NAMALWA (cell line): ENCODE measurements at regions not wholly inside any gene's neighbourhood (a gene's known extent, or its start where the extent isn't known, plus 50 kb on each side); places are given as distances from the start of the nearest gene placed in this dataset.
A peak's percentile ranks its signal among the peaks of the same experiment; 100 is the strongest.

Source experiments
- DNase-seq: peaks from one replicate; pipeline ENCODE4 v3.0.0-alpha.2; 2015; ENCODE audit warnings: low spot score

- DNase-seq = no peak
These were observed 178.0 kb upstream of the SASH1 start for GRCh38 chr6:148164645-148165044.

- peak; percentile 63 for DNase-seq
These were observed 176.2 kb upstream of the SASH1 start for GRCh38 chr6:148166339-148166968.

GRCh38 chr6:148169706-148170105 lies 172.9 kb upstream of the SASH1 start:
- no peak for DNase-seq

GRCh38 chr6:148170286-148170685 lies 172.4 kb upstream of the SASH1 start:
- DNase-seq = no peak

- DNase-seq = no peak
These were observed 169.1 kb upstream of the SASH1 start for GRCh38 chr6:148173548-148173947.

GRCh38 chr6:148175550-148176188 lies 167.0 kb upstream of the SASH1 start:
- no peak for DNase-seq

- peak; percentile 18 for DNase-seq
These were observed 164.9 kb upstream of the SASH1 start for GRCh38 chr6:148177589-148178233.

GRCh38 chr6:148179786-148180185 lies 162.9 kb upstream of the SASH1 start:
- DNase-seq = peak; percentile 40

- no peak for DNase-seq
These were observed 160.3 kb upstream of the SASH1 start for GRCh38 chr6:148182378-148182777.

GRCh38 chr6:148183776-148184175 lies 158.9 kb upstream of the SASH1 start:
- no peak for DNase-seq

- DNase-seq = no peak
These were observed 155.7 kb upstream of the SASH1 start for GRCh38 chr6:148186916-148187315.

- no peak for DNase-seq
These were observed 150.3 kb upstream of the SASH1 start for GRCh38 chr6:148192310-148192709.

- no peak for DNase-seq
These were observed 149.5 kb upstream of the SASH1 start for GRCh38 chr6:148193063-148193680.

GRCh38 chr6:148195511-148195910 lies 147.1 kb upstream of the SASH1 start:
- no peak for DNase-seq

- DNase-seq = no peak
These were observed 143.1 kb upstream of the SASH1 start for GRCh38 chr6:148199584-148199983.

- DNase-seq = no peak
These were observed 142.3 kb upstream of the SASH1 start for GRCh38 chr6:148200293-148200692.

GRCh38 chr6:148200781-148201180 lies 141.9 kb upstream of the SASH1 start:
- no peak for DNase-seq

GRCh38 chr6:148203281-148203925 lies 139.2 kb upstream of the SASH1 start:
- no peak for DNase-seq

- peak; percentile 84 for DNase-seq
These were observed 138.7 kb upstream of the SASH1 start for GRCh38 chr6:148203970-148204369.

- DNase-seq = no peak
These were observed 134.3 kb upstream of the SASH1 start for GRCh38 chr6:148208298-148208697.

- DNase-seq = no peak
These were observed 130.8 kb upstream of the SASH1 start for GRCh38 chr6:148211777-148212324.

GRCh38 chr6:148212366-148212765 lies 130.3 kb upstream of the SASH1 start:
- DNase-seq = no peak
